Fibroblast of villous mesenchyme (primary cell): ENCODE measurements at regions not wholly inside any gene's neighbourhood (a gene's known extent, or its start where the extent isn't known, plus 50 kb on each side); places are given as distances from the start of the nearest gene placed in this dataset.
A peak's percentile ranks its signal among the peaks of the same experiment; 100 is the strongest.

Experiments
- DNase-seq: peaks from one replicate; pipeline ENCODE4 v3.0.0-alpha.2; 2010; ENCODE audit warnings: low read depth
- H3K4me3 ChIP-seq: 2 replicates; pipeline ENCODE4 v1.5.1; 2011; ENCODE audit warnings: low read depth, mild to moderate bottlenecking, low read length
- TF ChIP-seq, protein P1 (sequence below): IDR thresholded peaks from 2 replicates; pipeline ENCODE4 v1.5.1; 2012; ENCODE audit warnings: low read depth, mild to moderate bottlenecking, low read length; ENCODE audit not compliant: insufficient read depth

- TF ChIP-seq, protein P1, sequence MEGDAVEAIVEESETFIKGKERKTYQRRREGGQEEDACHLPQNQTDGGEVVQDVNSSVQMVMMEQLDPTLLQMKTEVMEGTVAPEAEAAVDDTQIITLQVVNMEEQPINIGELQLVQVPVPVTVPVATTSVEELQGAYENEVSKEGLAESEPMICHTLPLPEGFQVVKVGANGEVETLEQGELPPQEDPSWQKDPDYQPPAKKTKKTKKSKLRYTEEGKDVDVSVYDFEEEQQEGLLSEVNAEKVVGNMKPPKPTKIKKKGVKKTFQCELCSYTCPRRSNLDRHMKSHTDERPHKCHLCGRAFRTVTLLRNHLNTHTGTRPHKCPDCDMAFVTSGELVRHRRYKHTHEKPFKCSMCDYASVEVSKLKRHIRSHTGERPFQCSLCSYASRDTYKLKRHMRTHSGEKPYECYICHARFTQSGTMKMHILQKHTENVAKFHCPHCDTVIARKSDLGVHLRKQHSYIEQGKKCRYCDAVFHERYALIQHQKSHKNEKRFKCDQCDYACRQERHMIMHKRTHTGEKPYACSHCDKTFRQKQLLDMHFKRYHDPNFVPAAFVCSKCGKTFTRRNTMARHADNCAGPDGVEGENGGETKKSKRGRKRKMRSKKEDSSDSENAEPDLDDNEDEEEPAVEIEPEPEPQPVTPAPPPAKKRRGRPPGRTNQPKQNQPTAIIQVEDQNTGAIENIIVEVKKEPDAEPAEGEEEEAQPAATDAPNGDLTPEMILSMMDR, result no peak
- no peak overlapping the region for H3K4me3 ChIP-seq
- DNase-seq, result no peak
Measured at GRCh38 chr2:57343391-57344006, 703.1 kb upstream of the VRK2 start.

DNA sequence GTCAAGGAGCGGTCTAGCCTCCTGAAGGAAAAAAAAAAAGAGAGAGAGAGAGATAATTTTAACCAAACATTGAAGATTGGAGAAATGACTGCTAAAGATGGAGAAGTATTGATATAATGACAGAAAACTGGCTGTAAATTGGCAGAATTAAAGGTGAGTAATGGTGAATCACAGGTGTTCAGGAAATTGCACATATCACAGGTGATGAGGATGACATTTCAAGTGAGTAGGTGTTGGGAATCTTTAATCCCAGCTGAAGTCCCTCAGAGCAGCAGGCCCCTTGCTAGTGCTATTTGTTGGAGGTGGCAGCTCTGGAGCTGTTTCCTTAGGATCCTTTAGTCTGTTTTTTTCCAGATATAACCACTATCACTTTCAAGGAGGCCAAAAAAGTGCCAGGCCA is 678.4 kb upstream of the VRK2 start:
- TF ChIP-seq, protein P1, result no peak
- DNase-seq, result no peak
- no peak overlapping the region for H3K4me3 ChIP-seq

GRCh38 chr2:57370882-57371585 is 675.6 kb upstream of the VRK2 start:
- H3K4me3 ChIP-seq, result no peak overlapping the region
- no peak for DNase-seq
- TF ChIP-seq, protein P1, result no peak

GRCh38 chr2:57372237-57372984 is 674.2 kb upstream of the VRK2 start:
- TF ChIP-seq, protein P1, result no peak
- H3K4me3 ChIP-seq, result no peak overlapping the region
- no peak for DNase-seq

GRCh38 chr2:57373530-57373929 is 673.1 kb upstream of the VRK2 start:
- no peak overlapping the region for H3K4me3 ChIP-seq
- peak; percentile 50 for DNase-seq
- TF ChIP-seq, protein P1, result no peak

- peak; percentile 14 for DNase-seq
Measured at GRCh38 chr2:57376985-57377384, 669.6 kb upstream of the VRK2 start.

More at GRCh38 chr2:57376985-57377384, 669.6 kb upstream of the VRK2 start:
- TF ChIP-seq, protein P1, result peak; percentile 24
- H3K4me3 ChIP-seq, result no peak overlapping the region
